Erythroblast (primary cell): ENCODE measurements at regions not wholly inside any gene's neighbourhood (a gene's known extent, or its start where the extent isn't known, plus 50 kb on each side); places are given as distances from the start of the nearest gene placed in this dataset.

ENCODE experiments used
- GATA1 ChIP-seq: IDR thresholded peaks from 2 replicates; pipeline ENCODE4 v1.6.1; 2011; ENCODE audit warnings: low read depth, mild to moderate bottlenecking, control low read depth, low read length, moderate library complexity
- POLR2A ChIP-seq: IDR thresholded peaks from 2 replicates; pipeline ENCODE4 v1.6.1; 2011; ENCODE audit warnings: mild to moderate bottlenecking, low read length

DNA sequence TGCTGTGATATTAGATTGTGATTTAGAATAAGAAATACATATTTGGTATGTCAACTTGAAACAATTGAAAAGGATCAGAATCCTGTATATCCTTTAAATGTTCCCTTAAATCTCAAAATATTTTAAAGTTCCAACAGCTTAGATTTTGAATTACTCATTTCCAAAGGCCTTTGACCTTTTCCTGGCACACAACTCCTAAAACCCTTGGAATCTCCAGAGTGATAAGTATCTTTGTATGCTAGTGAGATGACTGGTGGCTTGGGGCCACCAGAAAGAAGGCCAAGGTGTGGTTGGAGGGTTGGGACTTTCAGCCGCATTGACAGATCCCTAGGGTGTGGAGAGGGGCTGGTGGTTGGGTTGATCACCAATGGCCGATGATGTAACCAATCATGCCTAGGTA is 104.7 kb downstream of the YIPF5 start:
- TF ChIP-seq POLR2A: no peak
- no peak for TF ChIP-seq GATA1
